GM21360 (cell line): ENCODE measurements at regions not wholly inside any gene's neighbourhood (a gene's known extent, or its start where the extent isn't known, plus 50 kb on each side); places are given as distances from the start of the nearest gene placed in this dataset.

Experiments used
- ATAC-seq: cut with Tn5 transposase; IDR thresholded peaks from one replicate; pipeline ENCODE4 v1.9.1; 2021; ENCODE audit warnings: mild to moderate bottlenecking, moderate library complexity; ENCODE audit not compliant: unreplicated experiment

GRCh38 chr18:64273724-64274123 lies 124.8 kb upstream of the LINC00305 start:
- ATAC-seq: no peak

- ATAC-seq: no peak
Measured at GRCh38 chr18:64271975-64272659, 123.2 kb upstream of the LINC00305 start.

GRCh38 chr18:64271246-64271645 lies 122.4 kb upstream of the LINC00305 start:
- ATAC-seq: no peak

DNA sequence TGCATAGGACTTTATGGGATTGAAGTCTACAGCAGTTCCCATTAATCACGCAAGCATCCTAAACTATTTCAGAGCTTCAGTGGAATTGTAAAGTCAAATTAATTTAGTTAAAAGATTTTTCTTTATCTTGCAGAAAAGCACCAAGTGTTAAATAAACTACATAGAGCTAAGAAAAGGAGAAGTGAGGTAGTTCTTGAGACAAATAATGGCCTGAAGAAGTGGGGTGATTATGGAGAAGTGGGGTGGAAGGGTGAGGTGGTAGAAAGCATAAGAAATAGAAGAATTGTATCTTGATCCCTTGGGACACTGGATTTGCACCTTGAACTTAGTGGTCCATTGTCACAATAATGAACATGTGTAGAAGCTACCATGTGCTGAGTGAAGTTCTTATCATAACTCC lies 121.7 kb upstream of the LINC00305 start:
- ATAC-seq: no peak

DNA sequence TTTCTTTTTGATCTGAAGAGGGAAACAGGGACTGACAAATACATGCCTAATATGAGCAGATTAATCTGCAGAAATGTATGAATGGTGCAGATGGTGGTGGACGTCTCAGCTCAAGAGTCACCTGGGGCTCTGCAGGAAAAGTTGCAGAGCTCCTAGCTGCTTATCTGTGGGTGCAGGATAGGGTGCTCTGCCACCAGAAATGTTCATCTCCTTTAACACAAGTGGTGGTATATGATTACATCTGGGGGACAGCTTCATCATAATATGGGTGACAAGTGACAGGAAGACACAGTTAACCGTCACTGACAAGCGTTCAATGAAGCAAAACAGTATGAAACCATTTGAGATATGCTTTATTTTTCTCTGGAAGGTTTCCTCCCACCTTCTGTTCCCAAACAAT lies 121.2 kb upstream of the LINC00305 start:
- ATAC-seq: no peak

DNA sequence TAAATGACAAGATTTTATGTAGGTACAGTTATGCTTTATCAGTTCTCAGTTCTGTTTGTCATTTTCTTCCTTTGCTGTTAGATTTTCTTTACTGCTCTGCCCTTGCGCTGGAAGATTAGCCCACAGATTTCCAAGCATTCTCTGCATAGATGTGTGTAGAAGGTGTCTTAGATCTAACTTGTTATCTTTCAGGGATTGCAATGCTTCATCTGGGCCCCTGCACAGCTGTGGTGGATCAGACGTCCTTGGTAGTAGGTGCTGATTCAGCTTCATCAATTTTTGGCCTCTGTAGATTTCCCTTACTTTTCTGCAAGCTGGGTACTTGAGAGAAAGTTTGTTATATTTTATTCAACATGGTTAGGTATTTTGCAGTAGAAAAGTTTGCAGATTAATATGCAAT lies 115.3 kb upstream of the LINC00305 start:
- no peak for ATAC-seq

DNA sequence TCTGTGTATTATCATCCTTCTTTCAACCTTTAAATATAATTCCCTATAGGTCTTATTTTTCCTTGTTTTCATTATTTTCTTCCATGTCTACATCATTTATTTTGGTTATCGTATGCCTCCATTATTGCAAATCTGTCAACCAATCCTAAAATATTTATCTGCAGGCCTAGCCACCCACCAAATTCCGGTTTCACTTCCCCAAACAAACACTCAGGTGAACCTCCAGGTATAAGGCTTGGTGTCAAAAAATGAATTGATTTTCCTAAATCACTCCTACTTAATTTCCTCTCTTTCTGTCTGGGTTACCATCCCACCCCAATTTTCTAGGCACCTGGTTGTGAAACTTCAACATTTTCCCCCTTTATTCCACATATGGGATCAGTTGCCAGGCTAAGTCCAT lies 111.9 kb upstream of the LINC00305 start:
- no peak for ATAC-seq

DNA sequence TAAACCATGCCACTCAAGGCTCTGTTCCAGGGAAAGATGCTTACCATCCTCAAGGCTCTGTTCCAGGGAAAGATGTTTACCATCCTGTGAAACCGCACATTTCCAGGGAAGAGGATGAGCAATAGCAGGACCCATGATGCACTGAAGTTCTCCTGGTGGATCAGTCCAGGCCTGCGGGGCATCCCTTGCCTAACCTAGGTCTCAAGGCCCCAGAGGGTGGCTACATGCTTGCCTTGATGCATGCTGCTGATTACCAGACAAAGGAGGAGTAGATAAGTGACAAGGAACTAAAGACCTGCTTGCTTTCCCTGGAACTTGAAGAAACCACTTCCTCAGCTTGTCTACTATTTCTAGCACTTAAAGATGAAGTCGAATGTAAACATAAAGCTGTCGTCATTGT lies 111.0 kb upstream of the LINC00305 start:
- ATAC-seq: no peak

GRCh38 chr18:64258111-64258650 lies 109.3 kb upstream of the LINC00305 start:
- ATAC-seq: no peak

- no peak for ATAC-seq
Measured at GRCh38 chr18:64254399-64255093, 105.7 kb upstream of the LINC00305 start.

DNA sequence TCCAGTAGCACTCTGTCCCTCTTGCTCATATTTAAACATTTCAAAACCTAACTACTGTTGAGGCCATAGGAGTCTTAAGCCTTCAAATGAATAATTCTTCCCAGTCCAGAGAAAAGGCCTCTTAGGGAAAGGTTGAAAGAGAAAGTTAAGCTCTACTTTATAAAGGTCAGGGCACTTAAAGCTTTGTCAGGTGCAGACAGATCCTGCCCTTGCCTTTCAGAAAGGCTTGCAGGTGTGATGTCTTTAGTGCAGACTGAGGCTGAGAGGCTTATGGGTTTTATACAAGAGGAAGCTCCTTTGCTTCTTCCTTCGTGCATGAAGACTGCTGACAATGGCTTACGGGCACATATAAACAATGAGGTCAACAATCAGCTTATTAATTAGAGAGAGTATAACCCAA lies 105.0 kb upstream of the LINC00305 start:
- ATAC-seq: no peak

GRCh38 chr18:64253222-64253621 lies 104.3 kb upstream of the LINC00305 start:
- ATAC-seq: no peak

GRCh38 chr18:64248836-64249235 lies 99.9 kb upstream of the LINC00305 start:
- no peak for ATAC-seq

- no peak for ATAC-seq
Measured at GRCh38 chr18:64245126-64245861, 96.4 kb upstream of the LINC00305 start.

- ATAC-seq: no peak
Measured at GRCh38 chr18:64244571-64244970, 95.7 kb upstream of the LINC00305 start.

DNA sequence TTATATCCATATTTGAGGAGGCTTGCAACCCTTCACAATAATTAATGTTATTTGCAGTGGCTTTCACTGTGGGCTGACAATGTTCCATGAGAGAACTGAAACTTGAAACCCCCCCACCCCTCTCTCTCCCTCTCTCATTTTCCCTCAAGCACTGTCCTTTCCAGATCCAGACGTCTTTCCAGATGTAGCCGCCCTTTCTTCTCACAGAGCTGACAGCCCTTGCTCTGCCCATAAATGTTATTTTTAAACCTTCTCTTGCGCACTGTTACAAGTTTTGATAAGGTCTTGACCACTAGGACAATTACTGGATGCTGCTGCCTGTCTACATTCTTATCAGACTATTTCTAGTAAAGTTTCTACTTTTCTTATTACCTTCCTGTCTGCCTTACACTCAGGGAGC lies 91.4 kb upstream of the LINC00305 start:
- no peak for ATAC-seq

DNA sequence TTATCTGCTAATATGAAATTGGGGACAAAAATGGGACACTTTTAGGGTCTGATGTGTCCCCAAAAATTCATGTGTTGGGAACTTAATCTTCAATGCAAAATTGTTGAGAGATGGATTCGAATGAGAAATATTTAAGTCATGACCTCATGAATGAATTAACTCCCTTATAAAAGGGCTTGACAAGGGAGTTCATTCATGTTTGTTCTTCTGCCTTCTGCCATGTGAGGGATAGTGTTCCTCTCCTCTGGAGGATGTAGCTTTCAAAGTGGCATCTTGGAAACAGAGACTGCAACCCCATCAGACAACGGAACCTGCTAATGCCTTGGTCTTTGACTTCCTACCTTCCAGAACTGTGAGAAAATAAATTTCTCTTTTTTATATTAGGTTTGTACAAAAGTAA lies 89.2 kb upstream of the LINC00305 start:
- ATAC-seq: no peak

GRCh38 chr18:64234321-64234720 lies 85.4 kb upstream of the LINC00305 start:
- no peak for ATAC-seq

GRCh38 chr18:64233851-64234250 lies 85.0 kb upstream of the LINC00305 start:
- no peak for ATAC-seq

DNA sequence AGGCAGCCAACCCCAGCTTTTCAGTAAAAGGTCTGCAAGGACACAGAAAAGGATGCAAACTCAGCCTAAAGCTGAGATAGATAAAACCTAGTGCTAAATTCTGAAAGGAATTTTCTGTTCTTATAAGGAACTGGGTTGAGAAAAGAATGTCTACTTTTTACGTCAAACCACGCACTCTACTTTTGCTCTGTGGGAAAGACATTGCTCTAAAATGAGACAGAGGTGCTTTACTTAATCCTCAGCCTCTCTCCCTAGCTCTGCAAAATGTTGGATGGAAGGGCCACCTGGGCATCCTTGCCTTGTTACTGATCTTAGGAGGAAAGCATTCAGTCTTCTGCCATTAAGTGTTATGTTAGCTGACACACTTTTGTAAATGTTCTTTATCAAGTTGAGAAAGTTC lies 72.1 kb upstream of the LINC00305 start:
- ATAC-seq: no peak

DNA sequence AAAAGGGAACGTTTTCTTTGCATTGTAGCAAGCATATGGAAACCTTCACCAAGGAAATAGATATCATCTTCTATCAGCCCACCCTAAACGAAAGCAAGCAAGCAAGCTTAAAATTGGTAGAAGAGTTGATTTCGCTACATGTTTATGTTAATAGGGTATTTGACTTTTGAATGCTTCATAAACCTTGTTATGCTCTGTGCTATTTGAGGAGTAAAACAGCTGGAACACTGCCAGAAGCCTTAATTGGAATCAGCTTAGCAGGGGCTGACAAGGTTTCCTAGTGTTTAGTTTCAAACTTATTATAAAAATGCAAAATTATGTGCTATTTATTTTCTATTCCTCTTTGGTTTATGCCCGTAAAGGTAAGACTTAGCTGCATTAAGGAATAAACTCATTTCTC lies 70.6 kb upstream of the LINC00305 start:
- no peak for ATAC-seq
